B cell (primary cell): ENCODE measurements at regions not wholly inside any gene's neighbourhood (a gene's known extent, or its start where the extent isn't known, plus 50 kb on each side); places are given as distances from the start of the nearest gene placed in this dataset.

Experiments
- ATAC-seq: fragments of 200-7000 bp; cut with Tn5 transposase; one replicate; pipeline ENCODE4 v1.10.0; 2021; ENCODE audit warnings: low read depth, mild to moderate bottlenecking, moderate number of reproducible peaks, moderate library complexity
- CTCF ChIA-PET: fragments of 350-600 bp; sonication (Branson Sonifier 250); formaldehyde crosslinking; loops from one replicate; lab custom pipeline; 2021; ENCODE audit warnings: antibody characterized with exemption, inconsistent platforms; lab: Charles Lee
- POLR2A ChIA-PET: fragments of 350-600 bp; sonication (Branson Sonifier 250); formaldehyde crosslinking; loops from one replicate; lab custom pipeline; 2021; ENCODE audit warnings: antibody characterized with exemption; lab: Charles Lee
- DNase-seq: peaks from one replicate; pipeline ENCODE4 v3.0.0; 2013
- H2AFZ ChIP-seq: 2 replicates; pipeline ENCODE4 v1.6.1; 2012; ENCODE audit warnings: mild to moderate bottlenecking, low read depth, low read length; ENCODE audit not compliant: insufficient read depth, poor library complexity, severe bottlenecking
- H3K27ac ChIP-seq, 2 donors: 1 replicate in 1 of 2; 2 replicates in 1 of 2; pipeline ENCODE4 v1.5.1; 2012 to 2013; ENCODE audit warnings: low read length in 2 of 2, mild to moderate bottlenecking in 2 of 2, moderate library complexity in 1 of 2
- H3K27me3 ChIP-seq, 4 experiments: fragments of 200-600 bp in 1 of 4; sonication (generic) in 1 of 4; replicated peaks in 1 of 4; 1 replicate in 2 of 4; 2 replicates in 2 of 4; pipeline versions ENCODE4 v1.6.1 to v1.7.0; 2013 to 2016; ENCODE audit warnings: low read length in 3 of 4, mild to moderate bottlenecking in 2 of 4, mixed read lengths in 1 of 4, moderate library complexity in 1 of 4; ENCODE audit not compliant: insufficient read depth in 4 of 4, control insufficient read depth in 3 of 4; ENCODE audit errors: control extremely low read depth in 1 of 4
- H3K36me3 ChIP-seq, 2 experiments: replicated peaks in 1 of 2; 1 replicate in 1 of 2; 2 replicates in 1 of 2; pipeline versions ENCODE4 v1.6.1 to v1.7.1; 2013; ENCODE audit warnings: low read length in 1 of 2; ENCODE audit not compliant: insufficient read depth in 2 of 2, control insufficient read depth in 1 of 2; ENCODE audit errors: control extremely low read depth in 1 of 2, extremely low read depth in 1 of 2
- H3K4me1 ChIP-seq, 2 donors: fragments of 200-600 bp in 1 of 2; sonication (generic) in 1 of 2; 1 replicate in 1 of 2; 2 replicates in 1 of 2; pipeline versions ENCODE4 v1.5.1 to v1.6.1; 2013 to 2017; ENCODE audit warnings: low read length in 2 of 2; ENCODE audit not compliant: control insufficient read depth in 2 of 2, insufficient read depth in 2 of 2
- H3K4me2 ChIP-seq: replicated peaks from 2 replicates; pipeline ENCODE3; 2012; ENCODE audit warnings: mild to moderate bottlenecking, low read depth, low read length; ENCODE audit not compliant: poor library complexity, severe bottlenecking
- H3K4me3 ChIP-seq, 5 experiments: fragments of 200-600 bp in 1 of 5; sonication (generic) in 1 of 5; 1 replicate in 3 of 5; 2 replicates in 2 of 5; pipeline versions ENCODE4 v1.5.1 to v1.7.0; 2011 to 2016; ENCODE audit warnings: low read length in 4 of 5, mild to moderate bottlenecking in 4 of 5, low read depth in 2 of 5, control low read depth in 1 of 5, moderate library complexity in 1 of 5; ENCODE audit not compliant: insufficient read depth in 1 of 5; ENCODE audit errors: control extremely low read depth in 1 of 5, extremely low read depth in 1 of 5
- H3K79me2 ChIP-seq: fragments of 200-600 bp; sonication (generic); one replicate; pipeline ENCODE4 v1.6.0; 2016; ENCODE audit warnings: low read length; ENCODE audit not compliant: control insufficient read depth, insufficient read depth
- H3K9ac ChIP-seq: fragments of 200-600 bp; sonication (generic); 2 replicates; pipeline ENCODE4 v1.6.1; 2017; ENCODE audit warnings: mild to moderate bottlenecking, low read length, moderate library complexity
- H3K9me3 ChIP-seq, 3 donors: one replicate each; pipeline versions ENCODE4 v1.6.1 to v1.7.1; 2013; ENCODE audit warnings: low read length in 2 of 3; ENCODE audit not compliant: control insufficient read depth in 2 of 3, insufficient read depth in 1 of 3; ENCODE audit errors: control extremely low read depth in 1 of 3
- H4K20me1 ChIP-seq: 2 replicates; pipeline ENCODE4 v1.6.0; 2012; ENCODE audit warnings: mild to moderate bottlenecking, low read length; ENCODE audit not compliant: insufficient read depth, control insufficient read depth, poor library complexity, severe bottlenecking
- H3K27ac Mint-ChIP-seq: one replicate; pipeline ENCODE4 v1.8.0; 2021; ENCODE audit warnings: mixed read lengths
- H3K27me3 Mint-ChIP-seq: one replicate; pipeline ENCODE4 v1.8.0; 2021; ENCODE audit warnings: mixed read lengths
- H3K4me1 Mint-ChIP-seq: one replicate; pipeline ENCODE4 v1.8.0; 2021; ENCODE audit warnings: mixed read lengths
- H3K4me3 Mint-ChIP-seq: one replicate; pipeline ENCODE4 v1.8.0; 2021; ENCODE audit warnings: mixed read lengths
- H3K9me3 Mint-ChIP-seq: one replicate; pipeline ENCODE4 v1.8.0; 2022; ENCODE audit warnings: mixed read lengths; ENCODE audit not compliant: insufficient read depth
- CTCF ChIP-seq: fragments of 200-600 bp; IDR thresholded peaks from one replicate; pipeline ENCODE4 v1.8.0; 2022; ENCODE audit warnings: antibody characterized with exemption, mild to moderate bottlenecking
- EZH2 ChIP-seq: IDR thresholded peaks from 2 replicates; pipeline ENCODE4 v1.6.1; 2012; ENCODE audit warnings: borderline replicate concordance, low read depth, mild to moderate bottlenecking, moderate library complexity, low read length; ENCODE audit not compliant: insufficient read depth, poor library complexity, severe bottlenecking
- WGBS: methylation state at CpG from one replicate; pipeline ENCODE4 v1.1.5; 2013; ENCODE audit warnings: missing lambda C conversion rate; ENCODE audit not compliant: insufficient coverage; 5-methylcytosine and 5-hydroxymethylcytosine counted together
- intact Hi-C: fragments of 100-400 bp; cut with micrococcal nuclease; formaldehyde crosslinking; loops from one replicate; pipeline ENCODE4 v1.10.0; 2022

- no peak overlapping the region for H2AFZ ChIP-seq
- H4K20me1 ChIP-seq, result no peaks in the 10 kb centered on the region
- CTCF ChIA-PET, result no interaction called here
- no peak overlapping the region for H3K9ac ChIP-seq
- no peaks in the 10 kb centered on the region for H3K27me3 ChIP-seq
- DNase-seq (no peak), ATAC-seq (no peak)
- H3K9me3 ChIP-seq, result no peaks in the 10 kb centered on the region
- WGBS, result 92% methylated on average over 1 of the region's 2 CpGs
- no peak overlapping the region for H3K4me2 ChIP-seq
- Mint-ChIP-seq H3K9me3 (no peaks in the 10 kb centered on the region), H3K4me1 (no peaks in the 10 kb centered on the region), H3K27ac (no peak overlapping the region), H3K4me3 (no peak overlapping the region), H3K27me3 (peaks cover 12% of the 10 kb centered on the region)
- intact Hi-C loops, result no loop called here
- POLR2A ChIA-PET, result no interaction called here
- no peak overlapping the region for H3K4me3 ChIP-seq
- no peaks in the 10 kb centered on the region for H3K36me3 ChIP-seq
- no peak overlapping the region for H3K27ac ChIP-seq
- TF ChIP-seq CTCF (no peak), EZH2 (no peak)
- no peaks in the 10 kb centered on the region for H3K79me2 ChIP-seq
- no peaks in the 10 kb centered on the region for H3K4me1 ChIP-seq
Measured at GRCh38 chr9:14455243-14455642, 141.3 kb upstream of the NFIB start.

- H3K9me3 Mint-ChIP-seq, result no peaks in the 10 kb centered on the region
- H3K9ac ChIP-seq, result no peak overlapping the region
- H3K4me1 ChIP-seq, result no peaks in the 10 kb centered on the region
- no peak overlapping the region for H3K27ac ChIP-seq
- H3K27me3 ChIP-seq, result no peaks in the 10 kb centered on the region
- DNase-seq (no peak), ATAC-seq (no peak)
- peaks cover 12% of the 10 kb centered on the region for H3K27me3 Mint-ChIP-seq
- no peaks in the 10 kb centered on the region for H3K4me1 Mint-ChIP-seq
- POLR2A ChIA-PET, result no interaction called here
- H3K4me3 ChIP-seq, result no peak overlapping the region
- no peak overlapping the region for H3K27ac Mint-ChIP-seq
- no peak overlapping the region for H2AFZ ChIP-seq
- no peaks in the 10 kb centered on the region for H4K20me1 ChIP-seq
- H3K79me2 ChIP-seq, result no peaks in the 10 kb centered on the region
- no peak overlapping the region for H3K4me2 ChIP-seq
- intact Hi-C loops, result no loop called here
- CTCF ChIA-PET, result no interaction called here
- H3K36me3 ChIP-seq, result no peaks in the 10 kb centered on the region
- H3K4me3 Mint-ChIP-seq, result no peak overlapping the region
- no peaks in the 10 kb centered on the region for H3K9me3 ChIP-seq
- TF ChIP-seq EZH2 (no peak), CTCF (no peak)
Measured at GRCh38 chr9:14453286-14453685, 139.3 kb upstream of the NFIB start.
